WTC11 (cell line): ENCODE measurements at regions not wholly inside any gene's neighbourhood (a gene's known extent, or its start where the extent isn't known, plus 50 kb on each side); places are given as distances from the start of the nearest gene placed in this dataset.
"Not testable (repeated sequence)": the region's sequence is repeated elsewhere in the genome, so short reads cannot be mapped to it uniquely, and the experiment has no call there.

Source experiments
- CREM ChIP-seq: sonication (generic); formaldehyde crosslinking; IDR thresholded peaks from 2 replicates; pipeline ENCODE4 v1.8.1; 2022; ENCODE audit warnings: mild to moderate bottlenecking, missing genetic modification reagents, moderate library complexity
- JUN ChIP-seq: sonication (generic); formaldehyde crosslinking; IDR thresholded peaks from 2 replicates; pipeline ENCODE4 v1.8.0; 2023; ENCODE audit warnings: mild to moderate bottlenecking, missing genetic modification reagents
- PRRX2 ChIP-seq: fragments of 250-450 bp; sonication (Bioruptor Pico); IDR thresholded peaks from 2 replicates; pipeline ENCODE4 v1.8.0; 2021; ENCODE audit warnings: mild to moderate bottlenecking
- SP1 ChIP-seq: sonication (generic); formaldehyde crosslinking; conservative IDR thresholded peaks from 2 replicates; pipeline ENCODE4 v1.8.1; 2022; ENCODE audit warnings: missing genetic modification reagents
- TF ChIP-seq, protein P1 (sequence below): fragments of 250-450 bp; sonication (Bioruptor Pico); IDR thresholded peaks from 2 replicates; pipeline ENCODE4 v1.9.0; 2021; ENCODE audit warnings: mild to moderate bottlenecking
- TF ChIP-seq, protein P2 (sequence below): fragments of 200-600 bp; IDR thresholded peaks from 2 replicates; pipeline ENCODE4 v1.8.0; 2022; ENCODE audit warnings: antibody characterized with exemption
- TF ChIP-seq, protein P3 (sequence below): sonication (generic); formaldehyde crosslinking; conservative IDR thresholded peaks from 2 replicates; pipeline ENCODE4 v1.8.1; 2022; ENCODE audit warnings: mild to moderate bottlenecking, missing genetic modification reagents
- TF ChIP-seq, protein P4 (sequence below): sonication (generic); formaldehyde crosslinking; IDR thresholded peaks from 2 replicates; pipeline ENCODE4 v1.8.0; 2023; ENCODE audit warnings: mild to moderate bottlenecking, missing genetic modification reagents
- TF ChIP-seq, protein P5 (sequence below): sonication (generic); formaldehyde crosslinking; IDR thresholded peaks from 2 replicates; pipeline ENCODE4 v1.8.0; 2022; ENCODE audit warnings: mild to moderate bottlenecking, missing genetic modification reagents

DNA sequence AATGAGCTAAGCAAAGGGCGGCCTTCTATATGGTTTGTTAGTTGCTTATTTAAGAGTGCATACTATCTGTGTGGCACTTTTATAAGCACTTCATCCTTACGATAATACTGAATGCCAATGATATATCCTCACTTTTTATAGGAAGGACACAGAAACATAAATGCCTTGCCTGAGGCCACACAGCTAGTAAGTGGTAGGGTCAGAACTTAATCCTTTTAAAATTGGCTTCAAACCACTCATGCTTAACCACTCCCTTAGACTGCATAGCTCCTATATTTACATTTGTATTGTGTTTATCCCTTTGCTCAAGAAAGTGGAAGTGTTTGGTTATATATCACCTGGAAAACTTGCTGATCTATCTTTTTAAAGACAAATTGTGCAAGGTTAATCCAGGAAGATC, 50.5 kb upstream of the BDP1 start:
- TF ChIP-seq, protein P1, sequence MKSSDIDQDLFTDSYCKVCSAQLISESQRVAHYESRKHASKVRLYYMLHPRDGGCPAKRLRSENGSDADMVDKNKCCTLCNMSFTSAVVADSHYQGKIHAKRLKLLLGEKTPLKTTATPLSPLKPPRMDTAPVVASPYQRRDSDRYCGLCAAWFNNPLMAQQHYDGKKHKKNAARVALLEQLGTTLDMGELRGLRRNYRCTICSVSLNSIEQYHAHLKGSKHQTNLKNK (CRISPR knock-in tag), result not testable (repeated sequence)
- not testable (repeated sequence) for TF ChIP-seq SP1, PRRX2, JUN, CREM (CRISPR knock-in tag)
- TF ChIP-seq, protein P2, sequence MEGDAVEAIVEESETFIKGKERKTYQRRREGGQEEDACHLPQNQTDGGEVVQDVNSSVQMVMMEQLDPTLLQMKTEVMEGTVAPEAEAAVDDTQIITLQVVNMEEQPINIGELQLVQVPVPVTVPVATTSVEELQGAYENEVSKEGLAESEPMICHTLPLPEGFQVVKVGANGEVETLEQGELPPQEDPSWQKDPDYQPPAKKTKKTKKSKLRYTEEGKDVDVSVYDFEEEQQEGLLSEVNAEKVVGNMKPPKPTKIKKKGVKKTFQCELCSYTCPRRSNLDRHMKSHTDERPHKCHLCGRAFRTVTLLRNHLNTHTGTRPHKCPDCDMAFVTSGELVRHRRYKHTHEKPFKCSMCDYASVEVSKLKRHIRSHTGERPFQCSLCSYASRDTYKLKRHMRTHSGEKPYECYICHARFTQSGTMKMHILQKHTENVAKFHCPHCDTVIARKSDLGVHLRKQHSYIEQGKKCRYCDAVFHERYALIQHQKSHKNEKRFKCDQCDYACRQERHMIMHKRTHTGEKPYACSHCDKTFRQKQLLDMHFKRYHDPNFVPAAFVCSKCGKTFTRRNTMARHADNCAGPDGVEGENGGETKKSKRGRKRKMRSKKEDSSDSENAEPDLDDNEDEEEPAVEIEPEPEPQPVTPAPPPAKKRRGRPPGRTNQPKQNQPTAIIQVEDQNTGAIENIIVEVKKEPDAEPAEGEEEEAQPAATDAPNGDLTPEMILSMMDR, result not testable (repeated sequence)
- TF ChIP-seq, protein P3, sequence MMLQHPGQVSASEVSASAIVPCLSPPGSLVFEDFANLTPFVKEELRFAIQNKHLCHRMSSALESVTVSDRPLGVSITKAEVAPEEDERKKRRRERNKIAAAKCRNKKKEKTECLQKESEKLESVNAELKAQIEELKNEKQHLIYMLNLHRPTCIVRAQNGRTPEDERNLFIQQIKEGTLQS (CRISPR knock-in tag), result not testable (repeated sequence)
- TF ChIP-seq, protein P4, sequence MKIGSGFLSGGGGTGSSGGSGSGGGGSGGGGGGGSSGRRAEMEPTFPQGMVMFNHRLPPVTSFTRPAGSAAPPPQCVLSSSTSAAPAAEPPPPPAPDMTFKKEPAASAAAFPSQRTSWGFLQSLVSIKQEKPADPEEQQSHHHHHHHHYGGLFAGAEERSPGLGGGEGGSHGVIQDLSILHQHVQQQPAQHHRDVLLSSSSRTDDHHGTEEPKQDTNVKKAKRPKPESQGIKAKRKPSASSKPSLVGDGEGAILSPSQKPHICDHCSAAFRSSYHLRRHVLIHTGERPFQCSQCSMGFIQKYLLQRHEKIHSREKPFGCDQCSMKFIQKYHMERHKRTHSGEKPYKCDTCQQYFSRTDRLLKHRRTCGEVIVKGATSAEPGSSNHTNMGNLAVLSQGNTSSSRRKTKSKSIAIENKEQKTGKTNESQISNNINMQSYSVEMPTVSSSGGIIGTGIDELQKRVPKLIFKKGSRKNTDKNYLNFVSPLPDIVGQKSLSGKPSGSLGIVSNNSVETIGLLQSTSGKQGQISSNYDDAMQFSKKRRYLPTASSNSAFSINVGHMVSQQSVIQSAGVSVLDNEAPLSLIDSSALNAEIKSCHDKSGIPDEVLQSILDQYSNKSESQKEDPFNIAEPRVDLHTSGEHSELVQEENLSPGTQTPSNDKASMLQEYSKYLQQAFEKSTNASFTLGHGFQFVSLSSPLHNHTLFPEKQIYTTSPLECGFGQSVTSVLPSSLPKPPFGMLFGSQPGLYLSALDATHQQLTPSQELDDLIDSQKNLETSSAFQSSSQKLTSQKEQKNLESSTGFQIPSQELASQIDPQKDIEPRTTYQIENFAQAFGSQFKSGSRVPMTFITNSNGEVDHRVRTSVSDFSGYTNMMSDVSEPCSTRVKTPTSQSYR (CRISPR knock-in tag), result not testable (repeated sequence)
- TF ChIP-seq, protein P5, sequence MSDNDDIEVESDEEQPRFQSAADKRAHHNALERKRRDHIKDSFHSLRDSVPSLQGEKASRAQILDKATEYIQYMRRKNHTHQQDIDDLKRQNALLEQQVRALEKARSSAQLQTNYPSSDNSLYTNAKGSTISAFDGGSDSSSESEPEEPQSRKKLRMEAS, result not testable (repeated sequence)
